ENCODE measurements at regions not wholly inside any gene's neighbourhood (a gene's known extent, or its start where the extent isn't known, plus 50 kb on each side); places are given as distances from the start of the nearest gene placed in this dataset.

- ATAC-seq (no peak), DNase-seq (no peak)
- Mint-ChIP-seq H3K4me1 (ENCODE audit: low read depth) (no peaks in the 10 kb centered on the region), H3K4me3 (no peak overlapping the region), H3K9me3 (peaks cover 7% of the 10 kb centered on the region), H3K27me3 (no peaks in the 10 kb centered on the region), H3K36me3 (ENCODE audit: low read depth) (no peaks in the 10 kb centered on the region), H3K27ac (no peak overlapping the region)
- intact Hi-C loops (cut with micrococcal nuclease) = no loop called here
- CTCF ChIA-PET = no interaction called here
- no peak for TF ChIP-seq CTCF (IDR thresholded peaks at IDR 0.05)
- POLR2A ChIA-PET = no interaction called here
Measured at GRCh38 chr16:5781436-5781835, 683.8 kb upstream of the EEF2KMT start.

GRCh38 chr16:5776876-5777275 lies 679.3 kb upstream of the EEF2KMT start:
- Mint-ChIP-seq H3K27ac (no peak overlapping the region), H3K27me3 (no peaks in the 10 kb centered on the region), H3K4me3 (no peak overlapping the region), H3K9me3 (no peaks in the 10 kb centered on the region), H3K36me3 (ENCODE audit: low read depth) (no peaks in the 10 kb centered on the region), H3K4me1 (ENCODE audit: low read depth) (no peaks in the 10 kb centered on the region)
- POLR2A ChIA-PET = no interaction called here
- no peak for DNase-seq
- no peak for ATAC-seq
- no peak for TF ChIP-seq CTCF (IDR thresholded peaks at IDR 0.05)
- intact Hi-C loops (cut with micrococcal nuclease) = no loop called here
- CTCF ChIA-PET = no interaction called here

GRCh38 chr16:5775916-5776315 lies 678.3 kb upstream of the EEF2KMT start:
- Mint-ChIP-seq H3K27ac (no peak overlapping the region), H3K4me1 (ENCODE audit: low read depth) (no peaks in the 10 kb centered on the region), H3K4me3 (no peak overlapping the region), H3K9me3 (no peaks in the 10 kb centered on the region), H3K27me3 (no peaks in the 10 kb centered on the region), H3K36me3 (ENCODE audit: low read depth) (no peaks in the 10 kb centered on the region)
- intact Hi-C loops (cut with micrococcal nuclease) = no loop called here
- no peak for TF ChIP-seq CTCF (IDR thresholded peaks at IDR 0.05)
- ATAC-seq (no peak), DNase-seq (no peak)
- ChIA-PET POLR2A (no interaction called here), CTCF (no interaction called here)

GRCh38 chr16:5770118-5770517 lies 672.5 kb upstream of the EEF2KMT start:
- Mint-ChIP-seq H3K27ac (no peak overlapping the region), H3K4me3 (no peak overlapping the region), H3K36me3 (ENCODE audit: low read depth) (no peaks in the 10 kb centered on the region), H3K4me1 (ENCODE audit: low read depth) (no peaks in the 10 kb centered on the region), H3K9me3 (peaks cover 3% of the 10 kb centered on the region), H3K27me3 (no peaks in the 10 kb centered on the region)
- ChIA-PET CTCF (no interaction called here), POLR2A (no interaction called here)
- TF ChIP-seq CTCF (IDR thresholded peaks at IDR 0.05) = no peak
- DNase-seq (no peak), ATAC-seq (no peak)
- intact Hi-C loops (cut with micrococcal nuclease) = no loop called here

GRCh38 chr16:5769513-5769912 lies 671.9 kb upstream of the EEF2KMT start:
- H3K4me1 Mint-ChIP-seq (ENCODE audit: low read depth) = no peaks in the 10 kb centered on the region
- no peaks in the 10 kb centered on the region for H3K27me3 Mint-ChIP-seq
- no peak for TF ChIP-seq CTCF (IDR thresholded peaks at IDR 0.05)
- ChIA-PET POLR2A (no interaction called here), CTCF (no interaction called here)
- H3K4me3 Mint-ChIP-seq = no peak overlapping the region
- no peak overlapping the region for H3K27ac Mint-ChIP-seq
- DNase-seq = no peak
- intact Hi-C loops (cut with micrococcal nuclease) = no loop called here
- H3K9me3 Mint-ChIP-seq = peaks cover 3% of the 10 kb centered on the region
- no peaks in the 10 kb centered on the region for H3K36me3 Mint-ChIP-seq (ENCODE audit: low read depth)
- no peak for ATAC-seq

All from activated CD8-positive, alpha-beta T cell treated with anti-CD3 and anti-CD28 coated beads for 36 hours (primary cell).